ENCODE measurements at regions not wholly inside any gene's neighbourhood (a gene's known extent, or its start where the extent isn't known, plus 50 kb on each side); places are given as distances from the start of the nearest gene placed in this dataset.

DNA sequence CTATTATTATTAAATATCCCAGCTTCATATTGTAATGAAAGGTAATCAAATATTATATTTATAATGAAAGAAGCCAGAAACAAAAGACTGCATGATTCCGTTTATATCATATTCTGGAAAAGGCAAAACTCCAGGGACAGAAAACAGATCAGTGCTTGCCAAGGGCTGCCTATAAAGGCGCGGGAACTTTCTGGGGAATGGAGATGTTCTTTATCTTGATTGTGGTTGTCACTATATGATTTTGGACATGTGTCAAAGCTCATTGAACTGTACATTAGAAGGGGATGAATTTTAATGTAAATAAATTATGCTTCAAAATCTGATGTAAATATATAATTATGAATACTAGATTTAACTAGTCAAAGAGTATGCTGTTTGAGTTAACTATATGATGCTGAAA is 115.4 kb upstream of the KRAS start:
- no peak for TF ChIP-seq TEAD4 (CRISPR knock-in tag; IDR thresholded peaks at IDR 0.05)
- TF ChIP-seq NFYB (CRISPR knock-in tag; conservative IDR thresholded peaks at IDR 0.05; ENCODE audit: low read depth): no peak
- TF ChIP-seq, protein P1, sequence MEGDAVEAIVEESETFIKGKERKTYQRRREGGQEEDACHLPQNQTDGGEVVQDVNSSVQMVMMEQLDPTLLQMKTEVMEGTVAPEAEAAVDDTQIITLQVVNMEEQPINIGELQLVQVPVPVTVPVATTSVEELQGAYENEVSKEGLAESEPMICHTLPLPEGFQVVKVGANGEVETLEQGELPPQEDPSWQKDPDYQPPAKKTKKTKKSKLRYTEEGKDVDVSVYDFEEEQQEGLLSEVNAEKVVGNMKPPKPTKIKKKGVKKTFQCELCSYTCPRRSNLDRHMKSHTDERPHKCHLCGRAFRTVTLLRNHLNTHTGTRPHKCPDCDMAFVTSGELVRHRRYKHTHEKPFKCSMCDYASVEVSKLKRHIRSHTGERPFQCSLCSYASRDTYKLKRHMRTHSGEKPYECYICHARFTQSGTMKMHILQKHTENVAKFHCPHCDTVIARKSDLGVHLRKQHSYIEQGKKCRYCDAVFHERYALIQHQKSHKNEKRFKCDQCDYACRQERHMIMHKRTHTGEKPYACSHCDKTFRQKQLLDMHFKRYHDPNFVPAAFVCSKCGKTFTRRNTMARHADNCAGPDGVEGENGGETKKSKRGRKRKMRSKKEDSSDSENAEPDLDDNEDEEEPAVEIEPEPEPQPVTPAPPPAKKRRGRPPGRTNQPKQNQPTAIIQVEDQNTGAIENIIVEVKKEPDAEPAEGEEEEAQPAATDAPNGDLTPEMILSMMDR (IDR thresholded peaks at IDR 0.05): no peak
- TF ChIP-seq, protein P2, sequence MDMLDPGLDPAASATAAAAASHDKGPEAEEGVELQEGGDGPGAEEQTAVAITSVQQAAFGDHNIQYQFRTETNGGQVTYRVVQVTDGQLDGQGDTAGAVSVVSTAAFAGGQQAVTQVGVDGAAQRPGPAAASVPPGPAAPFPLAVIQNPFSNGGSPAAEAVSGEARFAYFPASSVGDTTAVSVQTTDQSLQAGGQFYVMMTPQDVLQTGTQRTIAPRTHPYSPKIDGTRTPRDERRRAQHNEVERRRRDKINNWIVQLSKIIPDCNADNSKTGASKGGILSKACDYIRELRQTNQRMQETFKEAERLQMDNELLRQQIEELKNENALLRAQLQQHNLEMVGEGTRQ (CRISPR knock-in tag; IDR thresholded peaks at IDR 0.05): no peak
- TF ChIP-seq TEAD1 (CRISPR knock-in tag; IDR thresholded peaks at IDR 0.05): no peak
